ENCODE measurements at regions not wholly inside any gene's neighbourhood (a gene's known extent, or its start where the extent isn't known, plus 50 kb on each side); places are given as distances from the start of the nearest gene placed in this dataset.

DNA sequence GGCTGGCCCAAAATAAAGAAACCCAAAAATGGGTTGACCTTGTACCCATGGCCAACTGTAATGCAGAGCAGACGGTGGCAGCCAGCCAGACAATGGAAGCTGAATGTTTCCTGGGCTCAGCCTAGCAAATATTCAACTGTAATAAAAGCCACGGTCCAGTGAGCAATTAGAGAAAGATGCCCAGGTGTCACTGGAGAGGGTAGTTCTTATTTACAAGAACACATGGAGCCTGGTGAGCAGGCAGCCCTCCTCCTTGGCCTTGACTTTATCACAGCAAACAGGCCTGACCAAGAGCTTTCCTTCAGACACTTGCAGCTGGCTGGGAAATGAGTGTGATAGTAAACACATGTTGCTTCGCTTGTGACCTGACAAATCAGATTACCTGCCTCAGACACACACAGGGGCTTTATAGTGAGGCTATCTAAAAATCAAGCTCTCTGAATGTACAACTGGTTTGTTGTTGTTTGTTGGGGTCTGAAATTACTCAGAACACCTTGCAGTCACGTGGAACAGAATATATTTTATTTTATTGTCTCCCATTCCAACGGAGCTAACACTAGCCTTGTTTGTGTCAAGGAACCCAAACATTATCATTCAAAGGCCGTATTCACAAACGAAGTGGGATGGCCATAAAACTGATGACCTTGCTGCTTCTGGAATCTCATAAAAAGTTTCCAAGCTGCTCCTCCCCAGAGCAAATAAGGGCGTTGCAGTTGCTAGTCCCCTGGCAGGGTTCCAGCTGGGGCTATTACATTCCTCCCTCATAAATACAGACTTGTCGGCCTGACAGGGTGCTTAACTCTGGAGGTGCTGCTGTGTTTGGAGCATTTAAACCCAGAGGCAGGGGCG is 161.1 kb downstream of the BBOX1 start:
- Histone ChIP-seq H4K20me1 (ENCODE audit: insufficient read depth, low read length) (no peaks in the 10 kb centered on the region), H3K4me1 (ENCODE audit: insufficient read depth, low read length) (no peaks in the 10 kb centered on the region), H2AFZ (ENCODE audit: low read depth, low read length) (no peak overlapping the region), H3K27me3 (ENCODE audit: insufficient read depth, low read length, poor library complexity) (no peaks in the 10 kb centered on the region), H3K36me3 (ENCODE audit: insufficient read depth, low read length) (no peaks in the 10 kb centered on the region), H3K27ac (ENCODE audit: low read length) (no peak overlapping the region), H3K9me3 (ENCODE audit: insufficient read depth, low read length, severe bottlenecking) (no peaks in the 10 kb centered on the region), H3K4me3 (ENCODE audit: low read depth in 1 of 2, low read length in 2 of 2) (no peak overlapping the region), H3K9ac (ENCODE audit: low read depth, low read length) (no peak overlapping the region), H3K79me2 (ENCODE audit: insufficient read depth, low read length) (no peaks in the 10 kb centered on the region), H3K4me2 (ENCODE audit: insufficient read depth, low read length) (no peak overlapping the region)
- ATAC-seq (ENCODE audit: insufficient read depth, low read depth) (no peak), DNase-seq (no peak)
- TF ChIP-seq, protein P1, sequence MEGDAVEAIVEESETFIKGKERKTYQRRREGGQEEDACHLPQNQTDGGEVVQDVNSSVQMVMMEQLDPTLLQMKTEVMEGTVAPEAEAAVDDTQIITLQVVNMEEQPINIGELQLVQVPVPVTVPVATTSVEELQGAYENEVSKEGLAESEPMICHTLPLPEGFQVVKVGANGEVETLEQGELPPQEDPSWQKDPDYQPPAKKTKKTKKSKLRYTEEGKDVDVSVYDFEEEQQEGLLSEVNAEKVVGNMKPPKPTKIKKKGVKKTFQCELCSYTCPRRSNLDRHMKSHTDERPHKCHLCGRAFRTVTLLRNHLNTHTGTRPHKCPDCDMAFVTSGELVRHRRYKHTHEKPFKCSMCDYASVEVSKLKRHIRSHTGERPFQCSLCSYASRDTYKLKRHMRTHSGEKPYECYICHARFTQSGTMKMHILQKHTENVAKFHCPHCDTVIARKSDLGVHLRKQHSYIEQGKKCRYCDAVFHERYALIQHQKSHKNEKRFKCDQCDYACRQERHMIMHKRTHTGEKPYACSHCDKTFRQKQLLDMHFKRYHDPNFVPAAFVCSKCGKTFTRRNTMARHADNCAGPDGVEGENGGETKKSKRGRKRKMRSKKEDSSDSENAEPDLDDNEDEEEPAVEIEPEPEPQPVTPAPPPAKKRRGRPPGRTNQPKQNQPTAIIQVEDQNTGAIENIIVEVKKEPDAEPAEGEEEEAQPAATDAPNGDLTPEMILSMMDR (IDR thresholded peaks at IDR 0.05; ENCODE audit: borderline replicate concordance, extremely low read depth, low read length, poor library complexity, severe bottlenecking) = no peak
- TF ChIP-seq EZH2 (IDR thresholded peaks at IDR 0.05; ENCODE audit: borderline replicate concordance, low read depth, low read length, severe bottlenecking) = no peak

DNA sequence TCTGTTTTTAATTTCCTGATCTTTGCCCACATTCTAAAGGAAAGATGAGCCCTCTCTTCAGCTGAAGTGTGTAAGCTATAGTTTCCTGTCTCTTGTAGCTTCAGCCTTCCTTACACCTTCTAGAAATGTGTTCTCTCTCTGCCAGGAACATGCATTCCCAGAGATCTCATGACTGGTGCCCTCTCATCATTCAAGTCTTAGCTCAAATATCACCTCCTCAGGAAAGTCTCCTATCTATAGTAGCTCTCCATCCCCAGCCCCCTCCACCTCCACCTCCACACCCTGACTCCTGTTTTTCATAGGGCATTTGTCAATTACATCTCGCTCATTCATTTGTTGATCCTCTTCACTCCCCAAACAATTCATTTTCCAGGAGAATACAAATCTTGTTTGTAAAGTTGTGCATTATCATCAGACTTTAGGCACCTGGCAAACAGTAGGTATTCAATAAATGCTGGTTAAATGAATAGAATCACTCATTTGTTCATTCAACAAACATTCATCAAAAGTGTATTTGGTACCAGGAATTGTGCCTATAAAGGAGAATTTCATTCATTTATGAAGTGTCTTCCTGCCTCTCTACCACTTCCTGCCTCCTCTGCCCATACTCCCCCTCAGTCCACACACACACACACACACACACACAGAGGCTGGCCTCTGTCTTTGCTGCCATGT is 160.3 kb downstream of the BBOX1 start:
- Histone ChIP-seq H2AFZ (ENCODE audit: low read depth, low read length) (no peak overlapping the region), H3K4me3 (ENCODE audit: low read depth in 1 of 2, low read length in 2 of 2) (no peak overlapping the region), H4K20me1 (ENCODE audit: insufficient read depth, low read length) (no peaks in the 10 kb centered on the region), H3K4me2 (ENCODE audit: insufficient read depth, low read length) (no peak overlapping the region), H3K36me3 (ENCODE audit: insufficient read depth, low read length) (no peaks in the 10 kb centered on the region), H3K27ac (ENCODE audit: low read length) (no peak overlapping the region), H3K79me2 (ENCODE audit: insufficient read depth, low read length) (no peaks in the 10 kb centered on the region), H3K9ac (ENCODE audit: low read depth, low read length) (no peak overlapping the region), H3K4me1 (ENCODE audit: insufficient read depth, low read length) (no peaks in the 10 kb centered on the region), H3K27me3 (ENCODE audit: insufficient read depth, low read length, poor library complexity) (no peaks in the 10 kb centered on the region), H3K9me3 (ENCODE audit: insufficient read depth, low read length, severe bottlenecking) (no peaks in the 10 kb centered on the region)
- no peak for TF ChIP-seq EZH2 (IDR thresholded peaks at IDR 0.05; ENCODE audit: borderline replicate concordance, low read depth, low read length, severe bottlenecking)
- TF ChIP-seq, protein P1 (IDR thresholded peaks at IDR 0.05; ENCODE audit: borderline replicate concordance, extremely low read depth, low read length, poor library complexity, severe bottlenecking) = no peak
- ATAC-seq (ENCODE audit: insufficient read depth, low read depth) (no peak), DNase-seq (no peak)

DNA sequence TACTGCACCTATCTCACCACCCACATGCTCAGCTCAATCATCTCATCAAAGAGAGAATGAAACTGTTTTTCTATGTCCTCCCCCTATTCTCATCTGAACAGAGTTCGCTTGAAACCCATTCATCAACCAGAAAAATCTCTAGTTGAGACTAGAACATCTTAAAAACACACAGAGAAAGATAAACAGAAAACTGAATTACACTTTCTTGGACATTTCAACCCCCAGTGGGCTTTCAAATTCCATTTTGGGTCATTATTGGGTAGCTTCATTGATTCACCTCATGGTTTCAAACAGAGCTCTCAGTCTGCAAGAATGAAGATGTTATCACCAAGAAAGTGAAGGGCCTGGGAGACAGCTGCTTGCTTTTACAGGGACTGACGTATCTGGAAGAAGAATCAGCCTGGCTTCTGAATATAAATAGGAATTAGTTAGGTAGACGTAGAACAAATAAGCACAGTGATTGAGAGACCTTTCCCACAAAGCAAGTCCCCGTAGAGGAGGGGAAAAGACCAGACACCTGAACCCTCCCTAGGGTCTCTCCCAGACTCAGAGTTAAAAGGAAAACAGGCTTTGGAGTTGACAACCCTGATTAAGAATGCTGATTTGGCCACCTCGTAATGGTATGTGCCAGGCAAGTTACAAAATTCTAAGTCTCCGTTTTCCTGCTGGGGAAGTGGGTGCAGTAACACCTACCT is 155.7 kb downstream of the BBOX1 start:
- H3K4me2 ChIP-seq (ENCODE audit: insufficient read depth, low read length) = no peak overlapping the region

DNA sequence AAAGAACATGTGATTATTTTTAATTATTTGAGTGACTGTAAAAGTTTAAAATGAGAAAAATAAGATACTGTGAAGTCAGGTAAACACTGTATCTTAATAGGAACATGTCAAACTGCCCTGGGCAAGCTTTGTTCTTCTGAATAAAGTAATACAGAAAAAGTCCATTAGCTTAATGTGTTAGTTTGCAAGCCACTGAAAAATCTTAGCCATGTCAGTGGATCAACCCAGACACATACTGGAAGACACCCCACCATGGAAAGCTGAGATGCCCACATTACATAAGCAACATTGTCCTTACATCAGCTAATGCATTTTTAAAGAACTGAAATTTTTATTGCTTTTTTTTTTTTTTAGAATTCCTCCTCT is 155.2 kb downstream of the BBOX1 start:
- H3K4me3 ChIP-seq (ENCODE audit: low read depth in 1 of 2, low read length in 2 of 2) = no peak overlapping the region
- H2AFZ ChIP-seq (ENCODE audit: low read depth, low read length) = no peak overlapping the region
- no peaks in the 10 kb centered on the region for H3K27me3 ChIP-seq (ENCODE audit: insufficient read depth, low read length, poor library complexity)
- H3K9ac ChIP-seq (ENCODE audit: low read depth, low read length) = no peak overlapping the region
- H3K79me2 ChIP-seq (ENCODE audit: insufficient read depth, low read length) = no peaks in the 10 kb centered on the region
- TF ChIP-seq, protein P1 (IDR thresholded peaks at IDR 0.05; ENCODE audit: borderline replicate concordance, extremely low read depth, low read length, poor library complexity, severe bottlenecking) = no peak
- no peak for TF ChIP-seq EZH2 (IDR thresholded peaks at IDR 0.05; ENCODE audit: borderline replicate concordance, low read depth, low read length, severe bottlenecking)
- DNase-seq = no peak
- no peak overlapping the region for H3K27ac ChIP-seq (ENCODE audit: low read length)
- H3K36me3 ChIP-seq (ENCODE audit: insufficient read depth, low read length) = no peaks in the 10 kb centered on the region
- no peak overlapping the region for H3K4me2 ChIP-seq (ENCODE audit: insufficient read depth, low read length)
- no peaks in the 10 kb centered on the region for H3K9me3 ChIP-seq (ENCODE audit: insufficient read depth, low read length, severe bottlenecking)
- no peaks in the 10 kb centered on the region for H3K4me1 ChIP-seq (ENCODE audit: insufficient read depth, low read length)
- no peaks in the 10 kb centered on the region for H4K20me1 ChIP-seq (ENCODE audit: insufficient read depth, low read length)
- no peak for ATAC-seq (ENCODE audit: insufficient read depth, low read depth)

More for the DNA sequence above, 155.7 kb downstream of the BBOX1 start:
- DNase-seq (no peak), ATAC-seq (ENCODE audit: insufficient read depth, low read depth) (no peak)
- H3K9me3 ChIP-seq (ENCODE audit: insufficient read depth, low read length, severe bottlenecking) = no peaks in the 10 kb centered on the region
- no peaks in the 10 kb centered on the region for H4K20me1 ChIP-seq (ENCODE audit: insufficient read depth, low read length)
- no peak overlapping the region for H3K27ac ChIP-seq (ENCODE audit: low read length)
- no peaks in the 10 kb centered on the region for H3K27me3 ChIP-seq (ENCODE audit: insufficient read depth, low read length, poor library complexity)
- H3K4me1 ChIP-seq (ENCODE audit: insufficient read depth, low read length) = no peaks in the 10 kb centered on the region
- H3K4me3 ChIP-seq (ENCODE audit: low read depth in 1 of 2, low read length in 2 of 2) = no peak overlapping the region
- no peak overlapping the region for H3K9ac ChIP-seq (ENCODE audit: low read depth, low read length)
- H2AFZ ChIP-seq (ENCODE audit: low read depth, low read length) = no peak overlapping the region
- H3K36me3 ChIP-seq (ENCODE audit: insufficient read depth, low read length) = no peaks in the 10 kb centered on the region
- TF ChIP-seq EZH2 (IDR thresholded peaks at IDR 0.05; ENCODE audit: borderline replicate concordance, low read depth, low read length, severe bottlenecking) = no peak
- H3K79me2 ChIP-seq (ENCODE audit: insufficient read depth, low read length) = no peaks in the 10 kb centered on the region
